SK-N-SH (cell line): ENCODE measurements at regions not wholly inside any gene's neighbourhood (a gene's known extent, or its start where the extent isn't known, plus 50 kb on each side); places are given as distances from the start of the nearest gene placed in this dataset.
A peak's percentile ranks its signal among the peaks of the same experiment; 100 is the strongest.

Experiments used
- CTCF ChIA-PET: fragments of 300-600, 350-600 bp; formaldehyde crosslinking; extraction: SDS; loops from one replicate; lab custom pipeline; 2021; lab: Yijun Ruan, JAX
- POLR2A ChIA-PET: fragments of 350-600 bp; sonication (Branson Sonifier 250); formaldehyde crosslinking; extraction: SDS; loops from one replicate; lab custom pipeline; 2020; ENCODE audit warnings: antibody characterized with exemption, inconsistent platforms; lab: Yijun Ruan, JAX
- DNase-seq: peaks from one replicate; pipeline ENCODE4 v3.0.0; 2012
- H2AFZ ChIP-seq: fragments of 200-600 bp; sonication (generic); 2 replicates; pipeline ENCODE4 v1.8.1; 2016; ENCODE audit warnings: antibody characterized with exemption, mild to moderate bottlenecking, low read depth
- H3F3A ChIP-seq: fragments of 200-600 bp; sonication (generic); replicated peaks from 2 replicates; pipeline ENCODE3; 2016; ENCODE audit warnings: antibody characterized with exemption, mild to moderate bottlenecking; ENCODE audit not compliant: insufficient read depth
- H3K27ac ChIP-seq, 2 experiments: fragments of 200-500 bp in 1 of 2; fragments of 200-600 bp in 1 of 2; sonication (Bioruptor generic) in 1 of 2; sonication (generic), shearing (Covaris generic) in 1 of 2; 2 replicates each; pipeline versions ENCODE4 v1.5.1 to v1.6.1; 2014 to 2016; ENCODE audit warnings: low read depth in 2 of 2, inconsistent platforms in 1 of 2, low read length in 1 of 2, mild to moderate bottlenecking in 1 of 2, mixed read lengths in 1 of 2
- H3K27me3 ChIP-seq: fragments of 200-600 bp; sonication (generic), shearing (Covaris generic); 2 replicates; pipeline ENCODE4 v1.6.1; 2016; ENCODE audit warnings: mixed run types; ENCODE audit not compliant: insufficient read depth
- H3K36me3 ChIP-seq, 2 experiments: fragments of 200-500 bp in 1 of 2; fragments of 200-600 bp in 1 of 2; sonication (Bioruptor generic) in 1 of 2; sonication (generic) in 1 of 2; replicated peaks in 1 of 2; 2 replicates each; pipeline versions ENCODE3 to v1.5.1; 2014 to 2016; ENCODE audit warnings: low read length in 1 of 2, mild to moderate bottlenecking in 1 of 2; ENCODE audit not compliant: insufficient read depth in 2 of 2, control insufficient read depth in 1 of 2
- H3K4me1 ChIP-seq, 2 experiments: fragments of 200-500 bp in 1 of 2; fragments of 200-600 bp in 1 of 2; sonication (Bioruptor generic) in 1 of 2; sonication (generic), shearing (Covaris generic) in 1 of 2; 2 replicates each; pipeline versions ENCODE4 v1.5.1 to v1.6.1; 2014 to 2016; ENCODE audit warnings: low read depth in 1 of 2, low read length in 1 of 2, mixed run types in 1 of 2; ENCODE audit not compliant: insufficient read depth in 2 of 2, control insufficient read depth in 1 of 2
- H3K4me2 ChIP-seq: fragments of 200-600 bp; sonication (generic), shearing (Covaris generic); 2 replicates; pipeline ENCODE4 v1.6.1; 2017; ENCODE audit warnings: mixed run types
- H3K4me3 ChIP-seq, 2 experiments: fragments of 200-500 bp in 1 of 2; fragments of 200-600 bp in 1 of 2; sonication (Bioruptor generic) in 1 of 2; sonication (generic), shearing (Covaris generic) in 1 of 2; 2 replicates each; pipeline versions ENCODE4 v1.5.1 to v1.8.1; 2014 to 2016; ENCODE audit warnings: low read depth in 2 of 2, inconsistent platforms in 1 of 2, low read length in 1 of 2, mild to moderate bottlenecking in 1 of 2, mixed read lengths in 1 of 2, moderate library complexity in 1 of 2
- H3K79me2 ChIP-seq: fragments of 200-600 bp; sonication (generic); 2 replicates; pipeline ENCODE4 v1.8.1; 2017; ENCODE audit warnings: mild to moderate bottlenecking; ENCODE audit not compliant: insufficient read depth
- H3K9ac ChIP-seq: fragments of 200-600 bp; sonication (generic); 2 replicates; pipeline ENCODE4 v1.6.1; 2017; ENCODE audit warnings: mixed run types
- H3K9me2 ChIP-seq: fragments of 200-600 bp; sonication (generic); 2 replicates; pipeline ENCODE4 v1.6.1; 2017; ENCODE audit warnings: mixed run types
- H3K9me3 ChIP-seq: fragments of 200-600 bp; sonication (generic); 2 replicates; pipeline ENCODE4 v1.6.1; 2017; ENCODE audit warnings: mixed run types, mild to moderate bottlenecking, moderate library complexity
- H4K20me1 ChIP-seq: fragments of 200-600 bp; sonication (generic); 2 replicates; pipeline ENCODE4 v1.6.1; 2017; ENCODE audit warnings: mild to moderate bottlenecking, mixed run types; ENCODE audit not compliant: insufficient read depth
- EZH2phosphoT487 ChIP-seq: fragments of 200-600 bp; sonication (generic); IDR thresholded peaks from 2 replicates; pipeline ENCODE4 v1.6.1; 2017; ENCODE audit warnings: low read depth, mixed run types, mild to moderate bottlenecking, antibody characterized with exemption, moderate library complexity, borderline replicate concordance
- FOSL2 ChIP-seq: IDR thresholded peaks from 2 replicates; pipeline ENCODE4 v1.4.0; 2012; ENCODE audit warnings: low read depth, mild to moderate bottlenecking, moderate library complexity, borderline replicate concordance
- FOXJ3 ChIP-seq: sonication (generic); formaldehyde crosslinking; IDR thresholded peaks from 2 replicates; pipeline ENCODE4 v1.5.1; 2020; ENCODE audit warnings: mild to moderate bottlenecking, missing genetic modification reagents
- IRF3 ChIP-seq: fragments of 150-350 bp; IDR thresholded peaks from 2 replicates; pipeline ENCODE4 v1.6.1; 2016; ENCODE audit warnings: mild to moderate bottlenecking, low read depth, low read length
- JUND ChIP-seq: IDR thresholded peaks from 2 replicates; pipeline ENCODE4 v1.4.0; 2012
- NFIC ChIP-seq: IDR thresholded peaks from 2 replicates; pipeline ENCODE4 v1.4.0; 2012; ENCODE audit warnings: borderline replicate concordance
- RAD21 ChIP-seq: IDR thresholded peaks from 2 replicates; pipeline ENCODE4 v1.6.1; 2012; ENCODE audit warnings: mild to moderate bottlenecking, low read length
- REST ChIP-seq: IDR thresholded peaks from 2 replicates; pipeline ENCODE4 v1.6.1; 2012; ENCODE audit warnings: mild to moderate bottlenecking, low read depth, low read length, moderate library complexity
- RFX5 ChIP-seq: IDR thresholded peaks from 2 replicates; pipeline ENCODE4 v1.6.1; 2012; ENCODE audit warnings: mild to moderate bottlenecking, improper control_type of control experiment, low read length
- SIN3A ChIP-seq: IDR thresholded peaks from 2 replicates; pipeline ENCODE4 v1.6.1; 2012; ENCODE audit warnings: low read depth, mild to moderate bottlenecking, low read length, moderate library complexity, borderline replicate concordance
- TCF12 ChIP-seq: IDR thresholded peaks from 2 replicates; pipeline ENCODE4 v1.4.0; 2012
- YY1 ChIP-seq: IDR thresholded peaks from 2 replicates; pipeline ENCODE4 v1.4.0; 2012; ENCODE audit warnings: low read depth, mild to moderate bottlenecking
- WGBS: methylation state at CpG from one replicate; pipeline ENCODE4 v1.1.6; 2017; ENCODE audit warnings: low lambda C conversion rate; 5-methylcytosine and 5-hydroxymethylcytosine counted together
- TF ChIP-seq, protein P1 (sequence below): fragments of 150-350 bp; IDR thresholded peaks from 2 replicates; pipeline ENCODE4 v1.6.1; 2017; ENCODE audit warnings: antibody characterized with exemption, low read length, low read depth, borderline replicate concordance
- TF ChIP-seq, protein P2 (sequence below): IDR thresholded peaks from 2 replicates; pipeline ENCODE4 v1.4.0; 2012; ENCODE audit warnings: low read depth, borderline replicate concordance

DNA sequence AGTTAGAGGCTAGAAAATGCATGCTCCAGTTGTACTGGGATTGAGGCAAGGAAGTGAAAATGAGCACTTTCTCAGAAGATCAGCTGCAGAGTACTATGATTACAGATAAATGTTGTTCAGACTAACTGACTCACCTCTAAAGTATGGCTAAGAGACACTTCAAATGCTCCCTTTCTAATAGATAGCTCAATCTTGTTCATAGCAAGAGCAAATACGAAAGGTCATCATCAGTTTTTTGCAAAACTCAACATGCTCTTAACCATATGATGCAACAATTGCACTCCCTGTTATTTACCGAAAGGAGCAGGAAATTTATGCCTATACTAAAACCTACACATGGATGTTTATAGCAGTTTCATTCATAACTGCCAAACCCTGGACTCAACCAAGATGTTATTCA is 838.4 kb upstream of the INTU start:
- H3K9me2 ChIP-seq: no peaks in the 10 kb centered on the region
- no peak overlapping the region for H2AFZ ChIP-seq
- H3K36me3 ChIP-seq: no peaks in the 10 kb centered on the region
- DNase-seq: no peak
- H3K79me2 ChIP-seq: no peaks in the 10 kb centered on the region
- ChIA-PET POLR2A (interaction anchor here (0.6 kb wide), 1 partner anchor 595 kb away, joined by 3 read pairs; no protein-coding TSS in a partner anchor), CTCF (no interaction called here)
- H3K9me3 ChIP-seq: no peaks in the 10 kb centered on the region
- H3K27ac ChIP-seq: no peak overlapping the region
- H3K4me3 ChIP-seq: no peak overlapping the region
- no peak overlapping the region for H3K4me2 ChIP-seq
- no peaks in the 10 kb centered on the region for H4K20me1 ChIP-seq
- no peak for TF ChIP-seq SIN3A
- TF ChIP-seq TCF12: 0 out of 2 replicates have a peak, but pooled peaks have one; percentile 11
- TF ChIP-seq FOSL2: peak; percentile 25; the same call in 1 of the 2 replicates
- no peak overlapping the region for H3K9ac ChIP-seq
- no peaks in the 10 kb centered on the region for H3F3A ChIP-seq
- H3K4me1 ChIP-seq: no peaks in the 10 kb centered on the region
- 72% methylated on average over 2 of the region's 2 CpGs for WGBS
- H3K27me3 ChIP-seq: no peaks in the 10 kb centered on the region

DNA sequence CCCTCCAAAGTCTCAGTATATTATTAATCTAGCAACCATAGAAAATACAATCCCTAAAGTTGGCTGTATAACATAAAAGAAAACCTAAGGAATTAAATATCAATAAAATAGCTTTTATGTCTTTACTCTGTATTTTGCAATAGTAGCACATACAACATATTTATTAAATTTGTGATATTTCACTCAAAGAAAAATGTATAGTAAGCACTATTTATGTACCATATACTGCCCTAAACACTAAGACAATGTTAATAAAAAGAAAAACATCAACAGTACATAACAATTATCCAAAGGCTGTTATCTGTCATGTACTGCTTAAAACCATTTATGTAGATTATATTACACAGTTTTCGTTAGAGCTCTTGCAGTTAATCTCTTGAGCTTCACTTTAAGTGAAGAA is 834.5 kb upstream of the INTU start:
- TF ChIP-seq, protein P1, sequence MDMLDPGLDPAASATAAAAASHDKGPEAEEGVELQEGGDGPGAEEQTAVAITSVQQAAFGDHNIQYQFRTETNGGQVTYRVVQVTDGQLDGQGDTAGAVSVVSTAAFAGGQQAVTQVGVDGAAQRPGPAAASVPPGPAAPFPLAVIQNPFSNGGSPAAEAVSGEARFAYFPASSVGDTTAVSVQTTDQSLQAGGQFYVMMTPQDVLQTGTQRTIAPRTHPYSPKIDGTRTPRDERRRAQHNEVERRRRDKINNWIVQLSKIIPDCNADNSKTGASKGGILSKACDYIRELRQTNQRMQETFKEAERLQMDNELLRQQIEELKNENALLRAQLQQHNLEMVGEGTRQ: no peak
- TF ChIP-seq JUND (no peak), RFX5 (no peak), YY1 (no peak), EZH2phosphoT487 (no peak), FOXJ3 (CRISPR knock-in tag) (no peak), REST (no peak), RAD21 (no peak), IRF3 (no peak), SIN3A (no peak), NFIC (no peak)
- TF ChIP-seq, protein P2, sequence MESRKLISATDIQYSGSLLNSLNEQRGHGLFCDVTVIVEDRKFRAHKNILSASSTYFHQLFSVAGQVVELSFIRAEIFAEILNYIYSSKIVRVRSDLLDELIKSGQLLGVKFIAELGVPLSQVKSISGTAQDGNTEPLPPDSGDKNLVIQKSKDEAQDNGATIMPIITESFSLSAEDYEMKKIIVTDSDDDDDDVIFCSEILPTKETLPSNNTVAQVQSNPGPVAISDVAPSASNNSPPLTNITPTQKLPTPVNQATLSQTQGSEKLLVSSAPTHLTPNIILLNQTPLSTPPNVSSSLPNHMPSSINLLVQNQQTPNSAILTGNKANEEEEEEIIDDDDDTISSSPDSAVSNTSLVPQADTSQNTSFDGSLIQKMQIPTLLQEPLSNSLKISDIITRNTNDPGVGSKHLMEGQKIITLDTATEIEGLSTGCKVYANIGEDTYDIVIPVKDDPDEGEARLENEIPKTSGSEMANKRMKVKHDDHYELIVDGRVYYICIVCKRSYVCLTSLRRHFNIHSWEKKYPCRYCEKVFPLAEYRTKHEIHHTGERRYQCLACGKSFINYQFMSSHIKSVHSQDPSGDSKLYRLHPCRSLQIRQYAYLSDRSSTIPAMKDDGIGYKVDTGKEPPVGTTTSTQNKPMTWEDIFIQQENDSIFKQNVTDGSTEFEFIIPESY: no peak
- Histone ChIP-seq H3K4me3 (no peak overlapping the region), H4K20me1 (no peaks in the 10 kb centered on the region), H3K36me3 (no peaks in the 10 kb centered on the region), H3K79me2 (no peaks in the 10 kb centered on the region), H3K9me2 (no peaks in the 10 kb centered on the region), H3F3A (no peaks in the 10 kb centered on the region), H2AFZ (no peak overlapping the region), H3K27me3 (no peaks in the 10 kb centered on the region), H3K9me3 (no peaks in the 10 kb centered on the region), H3K4me1 (no peaks in the 10 kb centered on the region), H3K27ac (no peak overlapping the region), H3K4me2 (no peak overlapping the region), H3K9ac (no peak overlapping the region)
- WGBS: 74% methylated on average over 1 of the region's 1 CpG
- CTCF ChIA-PET: no interaction called here
- no peak for DNase-seq
- POLR2A ChIA-PET: no interaction called here
